ENCODE measurements at regions not wholly inside any gene's neighbourhood (a gene's known extent, or its start where the extent isn't known, plus 50 kb on each side); places are given as distances from the start of the nearest gene placed in this dataset.

GRCh38 chr2:239789711-239790110, 235.4 kb downstream of the NDUFA10 start:
- Histone ChIP-seq H3K9ac (ENCODE audit: control insufficient read depth, extremely low read depth, insufficient read depth, low read length) (no peak overlapping the region), H3K4me1 (ENCODE audit: control insufficient read depth, extremely low read depth, insufficient read depth, low read length) (no peaks in the 10 kb centered on the region), H3K36me3 (ENCODE audit: control insufficient read depth in 2 of 2, extremely low read depth in 1 of 2, insufficient read depth in 2 of 2, low read length in 2 of 2) (no peaks in the 10 kb centered on the region), H3K79me2 (ENCODE audit: control insufficient read depth, insufficient read depth, low read length) (no peaks in the 10 kb centered on the region), H3K4me2 (ENCODE audit: control insufficient read depth, extremely low read depth, insufficient read depth, low read depth, low read length) (no peak overlapping the region), H3K9me1 (ENCODE audit: control insufficient read depth, extremely low read depth, insufficient read depth, low read length) (no peaks in the 10 kb centered on the region), H3K27me3 (ENCODE audit: control insufficient read depth, extremely low read depth, insufficient read depth, low read length) (peaks cover 22% of the 10 kb centered on the region), H3K4me3 (ENCODE audit: control insufficient read depth in 2 of 3, extremely low read depth in 1 of 3, insufficient read depth in 2 of 3, low read depth in 1 of 3, low read length in 3 of 3) (no peak overlapping the region), H4K20me1 (ENCODE audit: control insufficient read depth, extremely low read depth, insufficient read depth, low read length) (no peaks in the 10 kb centered on the region), H2AFZ (ENCODE audit: control insufficient read depth, low read length) (no peak overlapping the region), H3K9me3 (ENCODE audit: control insufficient read depth, low read depth, low read length) (no peaks in the 10 kb centered on the region), H3K27ac (ENCODE audit: control insufficient read depth, insufficient read depth, low read length) (no peak overlapping the region)
- FAIRE-seq = no peak
- TF ChIP-seq EZH2 (IDR thresholded peaks at IDR 0.05; ENCODE audit: low read length) = no peak
- TF ChIP-seq, protein P1, sequence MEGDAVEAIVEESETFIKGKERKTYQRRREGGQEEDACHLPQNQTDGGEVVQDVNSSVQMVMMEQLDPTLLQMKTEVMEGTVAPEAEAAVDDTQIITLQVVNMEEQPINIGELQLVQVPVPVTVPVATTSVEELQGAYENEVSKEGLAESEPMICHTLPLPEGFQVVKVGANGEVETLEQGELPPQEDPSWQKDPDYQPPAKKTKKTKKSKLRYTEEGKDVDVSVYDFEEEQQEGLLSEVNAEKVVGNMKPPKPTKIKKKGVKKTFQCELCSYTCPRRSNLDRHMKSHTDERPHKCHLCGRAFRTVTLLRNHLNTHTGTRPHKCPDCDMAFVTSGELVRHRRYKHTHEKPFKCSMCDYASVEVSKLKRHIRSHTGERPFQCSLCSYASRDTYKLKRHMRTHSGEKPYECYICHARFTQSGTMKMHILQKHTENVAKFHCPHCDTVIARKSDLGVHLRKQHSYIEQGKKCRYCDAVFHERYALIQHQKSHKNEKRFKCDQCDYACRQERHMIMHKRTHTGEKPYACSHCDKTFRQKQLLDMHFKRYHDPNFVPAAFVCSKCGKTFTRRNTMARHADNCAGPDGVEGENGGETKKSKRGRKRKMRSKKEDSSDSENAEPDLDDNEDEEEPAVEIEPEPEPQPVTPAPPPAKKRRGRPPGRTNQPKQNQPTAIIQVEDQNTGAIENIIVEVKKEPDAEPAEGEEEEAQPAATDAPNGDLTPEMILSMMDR (optimal IDR thresholded peaks at IDR 0.05 in 1 of 3, IDR thresholded peaks at IDR 0.05 in 1 of 3, conservative IDR thresholded peaks at IDR 0.05 in 1 of 3; ENCODE audit: extremely low read depth in 1 of 3, insufficient read depth in 2 of 3, low read length in 3 of 3) = no peak
- dilution Hi-C loops (cut with MboI; ENCODE audit: extremely low pct_ligation_motif_present, low sequenced_read_pairs) = no loop called here
- DNase-seq (ENCODE audit: low read depth, low spot score) = no peak

GRCh38 chr2:239788576-239789098, 236.5 kb downstream of the NDUFA10 start:
- H4K20me1 ChIP-seq (ENCODE audit: control insufficient read depth, extremely low read depth, insufficient read depth, low read length) = no peaks in the 10 kb centered on the region
- H3K9me3 ChIP-seq (ENCODE audit: control insufficient read depth, low read depth, low read length) = no peaks in the 10 kb centered on the region
- no peaks in the 10 kb centered on the region for H3K9me1 ChIP-seq (ENCODE audit: control insufficient read depth, extremely low read depth, insufficient read depth, low read length)
- H3K36me3 ChIP-seq (ENCODE audit: control insufficient read depth in 2 of 2, extremely low read depth in 1 of 2, insufficient read depth in 2 of 2, low read length in 2 of 2) = no peaks in the 10 kb centered on the region
- dilution Hi-C loops (cut with MboI; ENCODE audit: extremely low pct_ligation_motif_present, low sequenced_read_pairs) = no loop called here
- no peak overlapping the region for H3K4me3 ChIP-seq (ENCODE audit: control insufficient read depth in 2 of 3, extremely low read depth in 1 of 3, insufficient read depth in 2 of 3, low read depth in 1 of 3, low read length in 3 of 3)
- peaks cover 22% of the 10 kb centered on the region for H3K27me3 ChIP-seq (ENCODE audit: control insufficient read depth, extremely low read depth, insufficient read depth, low read length)
- TF ChIP-seq EZH2 (IDR thresholded peaks at IDR 0.05; ENCODE audit: low read length) = no peak
- TF ChIP-seq, protein P1 (optimal IDR thresholded peaks at IDR 0.05 in 1 of 3, IDR thresholded peaks at IDR 0.05 in 1 of 3, conservative IDR thresholded peaks at IDR 0.05 in 1 of 3; ENCODE audit: extremely low read depth in 1 of 3, insufficient read depth in 2 of 3, low read length in 3 of 3) = no peak
- H3K4me1 ChIP-seq (ENCODE audit: control insufficient read depth, extremely low read depth, insufficient read depth, low read length) = no peaks in the 10 kb centered on the region
- DNase-seq (ENCODE audit: low read depth, low spot score) = no peak
- H2AFZ ChIP-seq (ENCODE audit: control insufficient read depth, low read length) = no peak overlapping the region
- no peak overlapping the region for H3K9ac ChIP-seq (ENCODE audit: control insufficient read depth, extremely low read depth, insufficient read depth, low read length)
- no peak overlapping the region for H3K4me2 ChIP-seq (ENCODE audit: control insufficient read depth, extremely low read depth, insufficient read depth, low read depth, low read length)
- no peak overlapping the region for H3K27ac ChIP-seq (ENCODE audit: control insufficient read depth, insufficient read depth, low read length)
- FAIRE-seq = no peak
- no peaks in the 10 kb centered on the region for H3K79me2 ChIP-seq (ENCODE audit: control insufficient read depth, insufficient read depth, low read length)

Data from keratinocyte (primary cell).